Uterus (tissue), 2 donors: ENCODE measurements at regions not wholly inside any gene's neighbourhood (a gene's known extent, or its start where the extent isn't known, plus 50 kb on each side); places are given as distances from the start of the nearest gene placed in this dataset.

Experiments
- CTCF ChIP-seq, 4 experiments: fragments of 200-600 bp in 2 of 4; fragments of 450-650 bp in 2 of 4; sonication (generic) in 2 of 4; IDR thresholded peaks; one replicate each; pipeline ENCODE4 v1.5.1; 2016 to 2019; ENCODE audit warnings: antibody characterized with exemption in 4 of 4, mild to moderate bottlenecking in 2 of 4, moderate library complexity in 1 of 4
- POLR2A ChIP-seq, 2 donors: fragments of 450-650 bp; IDR thresholded peaks; one replicate each; pipeline ENCODE4 v1.6.1; 2016; ENCODE audit warnings: antibody characterized with exemption in 2 of 2, mild to moderate bottlenecking in 1 of 2, moderate library complexity in 1 of 2

DNA sequence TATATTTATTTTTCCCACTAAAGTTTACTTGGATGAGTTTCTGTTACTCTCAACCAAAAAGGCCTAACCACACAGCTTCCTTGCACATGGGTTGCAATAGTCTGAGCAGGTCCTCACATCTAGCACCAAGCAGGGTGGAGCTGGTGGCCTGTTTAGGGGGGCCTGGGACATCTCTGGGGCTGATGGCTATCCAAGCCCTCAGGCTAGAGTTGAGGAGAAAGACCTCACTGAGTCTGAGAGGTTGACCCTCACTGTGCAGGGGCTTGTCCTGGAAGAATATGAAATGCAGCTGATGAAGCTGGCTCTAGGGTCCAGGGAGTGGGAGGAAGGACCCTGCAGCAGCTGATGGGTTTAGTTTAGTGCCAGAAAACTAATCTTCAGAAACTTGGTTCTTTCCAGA is 217.1 kb upstream of the MVB12B start:
- TF ChIP-seq CTCF (IDR thresholded peaks at IDR 0.05), result no peak
- TF ChIP-seq POLR2A (IDR thresholded peaks at IDR 0.05), result no peak
